ENCODE measurements at regions not wholly inside any gene's neighbourhood (a gene's known extent, or its start where the extent isn't known, plus 50 kb on each side); places are given as distances from the start of the nearest gene placed in this dataset.
A peak's percentile ranks its signal among the peaks of the same experiment; 100 is the strongest.

GRCh38 chr14:65255029-65255545 lies 152.8 kb upstream of the MAX start (continued):
- TF ChIP-seq JUNB (CRISPR knock-in tag; IDR thresholded peaks at IDR 0.05; ENCODE audit: borderline replicate concordance) (no peak), PAXIP1 (CRISPR knock-in tag; conservative IDR thresholded peaks at IDR 0.05) (peak; percentile 73), HMG20A (CRISPR knock-in tag; IDR thresholded peaks at IDR 0.05; ENCODE audit: borderline replicate concordance) (peak; percentile 37; the same call in 1 of the 2 replicates), ZFP36 (IDR thresholded peaks at IDR 0.05; ENCODE audit: borderline replicate concordance, low read depth, low read length, partially characterized antibody) (no peak), MTF2 (CRISPR knock-in tag; IDR thresholded peaks at IDR 0.05; ENCODE audit: borderline replicate concordance) (no peak), ZNF780A (CRISPR knock-in tag; IDR thresholded peaks at IDR 0.05) (no peak), ATM (IDR thresholded peaks at IDR 0.05; ENCODE audit: borderline replicate concordance) (no peak), ZNF451 (CRISPR knock-in tag; IDR thresholded peaks at IDR 0.05) (no peak), RXRA (CRISPR knock-in tag; IDR thresholded peaks at IDR 0.05) (no peak), CHD2 (IDR thresholded peaks at IDR 0.05; ENCODE audit: low read depth, low read length) (no peak), MXI1 (IDR thresholded peaks at IDR 0.05; ENCODE audit: borderline replicate concordance, low read depth, low read length) (no peak), KLF9 (CRISPR knock-in tag; IDR thresholded peaks at IDR 0.05; ENCODE audit: low read depth) (no peak), SP2 (CRISPR knock-in tag; IDR thresholded peaks at IDR 0.05) (no peak), DBP (CRISPR knock-in tag; IDR thresholded peaks at IDR 0.05; ENCODE audit: not compliant biosample characterization) (no peak), GPN1 (CRISPR knock-in tag; IDR thresholded peaks at IDR 0.05; ENCODE audit: borderline replicate concordance) (no peak), SMC3 (IDR thresholded peaks at IDR 0.05; ENCODE audit: low read length) (no peak), KAT8 (CRISPR knock-in tag; IDR thresholded peaks at IDR 0.05) (no peak), HES4 (CRISPR knock-in tag; IDR thresholded peaks at IDR 0.05; ENCODE audit: borderline replicate concordance) (no peak), ZNF280B (CRISPR knock-in tag; IDR thresholded peaks at IDR 0.05; ENCODE audit: borderline replicate concordance) (no peak), RELA (CRISPR knock-in tag; IDR thresholded peaks at IDR 0.05) (no peak), RARA (CRISPR knock-in tag; IDR thresholded peaks at IDR 0.05) (peak; percentile 14; the same call in 1 of the 2 replicates), ARID5B (CRISPR knock-in tag; IDR thresholded peaks at IDR 0.05) (peak; percentile 75), ZNF746 (CRISPR knock-in tag; IDR thresholded peaks at IDR 0.05) (no peak)
